ENCODE measurements at regions not wholly inside any gene's neighbourhood (a gene's known extent, or its start where the extent isn't known, plus 50 kb on each side); places are given as distances from the start of the nearest gene placed in this dataset.

DNA sequence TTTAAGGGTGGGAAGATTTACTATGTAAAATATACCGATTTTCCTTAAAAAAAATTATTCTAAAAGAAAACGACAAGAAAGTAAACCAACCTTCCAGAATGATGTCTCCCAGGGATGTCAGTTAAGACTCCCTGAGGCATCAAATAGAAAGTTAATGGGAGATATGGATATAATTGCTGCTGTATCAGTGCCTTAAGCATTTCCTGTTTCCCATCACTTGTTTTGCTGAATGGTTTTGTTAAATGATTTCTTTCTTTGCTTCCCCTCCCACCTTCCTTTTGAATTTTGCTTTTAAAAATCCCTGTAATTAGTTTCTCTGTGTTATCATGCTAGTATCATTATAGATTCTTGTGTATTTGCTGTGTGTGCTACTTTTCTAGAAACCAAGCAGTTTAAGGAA lies 154.3 kb upstream of the CWC22 start:
- Histone ChIP-seq H3K36me3 (ENCODE audit: insufficient read depth, low read depth, low read length) (no peaks in the 10 kb centered on the region), H3K9ac (ENCODE audit: low read depth, low read length) (no peak overlapping the region), H3K9me3 (ENCODE audit: insufficient read depth, low read depth, low read length) (no peaks in the 10 kb centered on the region), H3K27ac (ENCODE audit: low read length) (no peak overlapping the region), H3K27me3 (ENCODE audit: insufficient read depth, low read length) (no peaks in the 10 kb centered on the region), H3K4me3 (ENCODE audit: low read length) (no peak overlapping the region), H3K4me1 (ENCODE audit: insufficient read depth, low read length) (no peaks in the 10 kb centered on the region)

DNA sequence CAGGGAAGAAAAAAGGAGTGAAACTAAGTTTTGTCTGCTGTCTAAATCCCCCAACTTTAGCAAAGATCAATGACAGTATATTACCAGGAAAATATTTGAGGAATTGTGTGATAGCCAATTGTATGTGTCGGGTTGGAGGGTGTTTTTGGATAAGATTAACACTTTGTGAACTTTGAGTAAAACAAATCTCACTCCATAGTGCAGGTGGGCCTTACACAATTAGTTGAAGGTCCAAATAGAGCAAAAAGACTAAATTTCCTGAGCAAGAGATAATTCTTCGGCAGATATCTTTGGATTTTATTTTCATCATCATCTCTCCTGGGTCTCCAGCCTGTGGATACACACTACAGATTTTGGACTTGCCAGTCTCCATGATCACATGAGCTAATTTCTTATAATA lies 152.8 kb upstream of the CWC22 start:
- H3K27ac ChIP-seq (ENCODE audit: low read length) = no peak overlapping the region
- H3K9me3 ChIP-seq (ENCODE audit: insufficient read depth, low read depth, low read length) = no peaks in the 10 kb centered on the region
- H3K4me1 ChIP-seq (ENCODE audit: insufficient read depth, low read length) = no peaks in the 10 kb centered on the region
- H3K9ac ChIP-seq (ENCODE audit: low read depth, low read length) = no peak overlapping the region
- no peak overlapping the region for H3K4me3 ChIP-seq (ENCODE audit: low read length)
- no peaks in the 10 kb centered on the region for H3K36me3 ChIP-seq (ENCODE audit: insufficient read depth, low read depth, low read length)
- H3K27me3 ChIP-seq (ENCODE audit: insufficient read depth, low read length) = no peaks in the 10 kb centered on the region

DNA sequence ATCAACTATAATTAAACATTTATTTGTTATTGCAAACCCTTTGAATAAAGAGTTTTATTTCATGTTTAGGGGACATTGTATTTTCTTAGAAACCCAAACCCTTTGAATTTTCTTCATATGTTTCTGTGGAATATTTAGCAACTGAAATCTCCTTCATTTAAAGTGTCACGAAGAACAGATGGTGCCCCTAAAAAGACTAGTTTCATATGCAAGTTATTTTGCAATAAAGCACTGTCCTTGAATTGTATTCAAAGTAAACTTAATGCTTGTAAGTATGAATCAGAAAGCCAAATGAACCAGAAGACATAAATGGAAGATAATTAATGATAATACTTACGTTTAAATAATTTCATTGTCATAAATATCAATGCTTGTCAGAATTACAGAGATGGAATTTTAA lies 151.9 kb upstream of the CWC22 start:
- no peaks in the 10 kb centered on the region for H3K4me1 ChIP-seq (ENCODE audit: insufficient read depth, low read length)
- no peaks in the 10 kb centered on the region for H3K27me3 ChIP-seq (ENCODE audit: insufficient read depth, low read length)
- no peaks in the 10 kb centered on the region for H3K9me3 ChIP-seq (ENCODE audit: insufficient read depth, low read depth, low read length)
- H3K27ac ChIP-seq (ENCODE audit: low read length) = no peak overlapping the region
- H3K36me3 ChIP-seq (ENCODE audit: insufficient read depth, low read depth, low read length) = no peaks in the 10 kb centered on the region
- H3K4me3 ChIP-seq (ENCODE audit: low read length) = no peak overlapping the region
- H3K9ac ChIP-seq (ENCODE audit: low read depth, low read length) = no peak overlapping the region

DNA sequence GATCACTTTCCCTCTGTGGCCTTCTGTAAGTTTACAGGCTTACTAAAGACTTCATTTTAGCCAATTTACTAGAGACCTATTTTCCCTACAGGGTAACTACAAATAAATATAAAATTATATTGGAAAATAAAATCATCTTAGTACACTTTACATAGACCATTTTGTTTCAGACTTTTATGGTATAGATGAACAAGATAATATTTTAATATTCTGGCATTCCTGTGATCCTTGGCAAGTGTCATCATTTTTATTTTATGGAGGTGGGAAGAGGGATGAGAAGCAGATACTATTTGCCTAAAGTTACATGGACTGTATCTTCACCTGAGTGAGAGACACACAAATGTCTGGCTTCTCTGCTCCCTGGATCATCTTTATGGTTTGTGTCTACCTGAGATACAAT lies 149.6 kb upstream of the CWC22 start:
- no peak overlapping the region for H3K9ac ChIP-seq (ENCODE audit: low read depth, low read length)
- no peak overlapping the region for H3K4me3 ChIP-seq (ENCODE audit: low read length)
- H3K27me3 ChIP-seq (ENCODE audit: insufficient read depth, low read length) = no peaks in the 10 kb centered on the region
- no peaks in the 10 kb centered on the region for H3K9me3 ChIP-seq (ENCODE audit: insufficient read depth, low read depth, low read length)
- H3K27ac ChIP-seq (ENCODE audit: low read length) = no peak overlapping the region
- no peaks in the 10 kb centered on the region for H3K4me1 ChIP-seq (ENCODE audit: insufficient read depth, low read length)
- no peaks in the 10 kb centered on the region for H3K36me3 ChIP-seq (ENCODE audit: insufficient read depth, low read depth, low read length)

DNA sequence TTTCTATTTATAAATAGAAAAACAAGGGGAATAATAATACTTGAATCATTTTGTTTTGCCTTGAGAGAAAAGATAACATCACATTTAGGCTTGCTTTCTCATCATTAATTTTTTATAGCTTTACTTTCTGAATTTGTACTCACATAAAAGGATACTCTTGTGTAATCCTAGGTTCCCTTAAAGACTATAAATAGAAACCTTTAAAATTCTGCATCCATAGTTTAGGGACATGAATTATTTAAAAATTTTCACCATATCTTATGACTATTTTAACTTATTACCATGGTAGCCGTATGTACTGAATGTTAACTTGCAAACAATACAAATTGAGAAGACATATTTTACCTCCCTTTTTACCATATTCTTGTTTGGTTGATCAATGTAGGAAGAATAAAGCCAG lies 143.5 kb upstream of the CWC22 start:
- H3K27me3 ChIP-seq (ENCODE audit: insufficient read depth, low read length) = no peaks in the 10 kb centered on the region
- H3K36me3 ChIP-seq (ENCODE audit: insufficient read depth, low read depth, low read length) = no peaks in the 10 kb centered on the region
- no peak overlapping the region for H3K27ac ChIP-seq (ENCODE audit: low read length)

DNA sequence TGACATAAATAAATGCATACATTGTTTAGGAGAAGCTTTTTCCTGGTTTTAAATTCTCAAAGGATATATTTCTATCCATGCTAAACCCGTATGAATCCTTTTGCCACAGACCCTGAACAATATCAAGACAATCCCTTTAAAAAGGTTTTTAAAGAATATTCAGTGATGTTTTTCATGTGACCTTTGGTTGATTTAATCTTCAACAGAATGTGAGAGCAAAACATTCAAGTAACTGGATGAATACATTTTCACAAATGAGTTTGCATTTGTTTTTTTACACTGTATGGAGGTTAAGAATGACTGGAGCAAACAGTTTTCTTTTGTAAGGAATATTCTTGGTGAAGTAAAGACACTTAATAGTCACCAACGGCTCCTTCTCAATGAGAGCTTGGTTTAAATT lies 139.4 kb upstream of the CWC22 start:
- Histone ChIP-seq H3K4me1 (ENCODE audit: insufficient read depth, low read length) (peaks cover 35% of the 10 kb centered on the region), H3K27me3 (ENCODE audit: insufficient read depth, low read length) (no peaks in the 10 kb centered on the region), H3K36me3 (ENCODE audit: insufficient read depth, low read depth, low read length) (no peaks in the 10 kb centered on the region), H3K9me3 (ENCODE audit: insufficient read depth, low read depth, low read length) (no peaks in the 10 kb centered on the region), H3K9ac (ENCODE audit: low read depth, low read length) (peak overlapping the region; percentile 62), H3K4me3 (ENCODE audit: low read length) (peak overlapping the region; percentile 23; the same call in 1 of the 2 replicates), H3K27ac (ENCODE audit: low read length) (peak overlapping the region; percentile 64)

More for the DNA sequence above, 143.5 kb upstream of the CWC22 start:
- H3K9ac ChIP-seq (ENCODE audit: low read depth, low read length) = no peak overlapping the region
- peaks cover 20% of the 10 kb centered on the region for H3K4me1 ChIP-seq (ENCODE audit: insufficient read depth, low read length)
- no peaks in the 10 kb centered on the region for H3K9me3 ChIP-seq (ENCODE audit: insufficient read depth, low read depth, low read length)
- H3K4me3 ChIP-seq (ENCODE audit: low read length) = no peak overlapping the region

DNA sequence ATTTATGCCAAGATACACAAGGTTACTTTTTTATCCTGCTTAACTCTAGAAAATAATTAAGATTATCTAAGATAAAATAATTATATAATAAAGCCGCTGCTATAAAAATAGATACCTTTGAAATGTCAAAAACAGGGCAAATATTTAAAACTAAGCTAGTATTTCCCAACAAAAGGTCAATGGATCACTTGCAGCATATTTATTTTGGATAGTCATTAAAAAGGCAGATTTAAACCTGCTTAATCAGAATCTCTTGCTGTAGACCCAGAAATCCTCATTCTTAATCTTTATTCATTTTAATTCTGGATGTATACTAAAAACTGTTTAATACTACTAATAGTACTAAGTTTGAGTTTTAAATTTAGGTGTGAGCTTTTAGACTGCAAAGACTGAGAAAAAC lies 139.0 kb upstream of the CWC22 start:
- Histone ChIP-seq H3K9me3 (ENCODE audit: insufficient read depth, low read depth, low read length) (no peaks in the 10 kb centered on the region), H3K27ac (ENCODE audit: low read length) (peak overlapping the region; percentile 64), H3K4me1 (ENCODE audit: insufficient read depth, low read length) (peaks cover 35% of the 10 kb centered on the region), H3K36me3 (ENCODE audit: insufficient read depth, low read depth, low read length) (no peaks in the 10 kb centered on the region), H3K27me3 (ENCODE audit: insufficient read depth, low read length) (no peaks in the 10 kb centered on the region), H3K4me3 (ENCODE audit: low read length) (peak overlapping the region; percentile 23; the same call in 1 of the 2 replicates), H3K9ac (ENCODE audit: low read depth, low read length) (peak overlapping the region; percentile 62)

DNA sequence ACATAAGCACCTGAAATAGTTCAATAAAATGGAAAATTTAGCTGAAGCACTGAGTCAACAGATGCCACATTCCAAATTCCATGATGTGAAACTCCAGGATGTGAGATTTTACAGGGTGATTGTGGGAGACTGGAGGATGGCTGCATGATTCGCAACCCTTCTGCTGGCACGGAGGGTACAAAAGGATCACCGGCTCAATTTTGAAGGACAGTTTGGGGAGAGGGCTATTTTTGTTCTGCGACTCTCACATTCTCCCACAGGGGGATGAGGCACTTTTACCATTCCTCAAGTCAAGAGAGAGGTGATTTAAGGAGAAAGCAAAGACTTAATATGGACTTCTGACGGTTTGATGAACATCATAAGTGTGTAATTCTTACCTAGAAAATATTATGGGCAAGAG lies 138.1 kb upstream of the CWC22 start:
- no peaks in the 10 kb centered on the region for H3K9me3 ChIP-seq (ENCODE audit: insufficient read depth, low read depth, low read length)
- peak overlapping the region; percentile 59 for H3K27ac ChIP-seq (ENCODE audit: low read length)
- H3K36me3 ChIP-seq (ENCODE audit: insufficient read depth, low read depth, low read length) = no peaks in the 10 kb centered on the region
- peak overlapping the region; percentile 29; the same call in 1 of the 2 replicates for H3K9ac ChIP-seq (ENCODE audit: low read depth, low read length)
- H3K27me3 ChIP-seq (ENCODE audit: insufficient read depth, low read length) = no peaks in the 10 kb centered on the region
- H3K4me3 ChIP-seq (ENCODE audit: low read length) = no peak overlapping the region
- H3K4me1 ChIP-seq (ENCODE audit: insufficient read depth, low read length) = peaks cover 35% of the 10 kb centered on the region

DNA sequence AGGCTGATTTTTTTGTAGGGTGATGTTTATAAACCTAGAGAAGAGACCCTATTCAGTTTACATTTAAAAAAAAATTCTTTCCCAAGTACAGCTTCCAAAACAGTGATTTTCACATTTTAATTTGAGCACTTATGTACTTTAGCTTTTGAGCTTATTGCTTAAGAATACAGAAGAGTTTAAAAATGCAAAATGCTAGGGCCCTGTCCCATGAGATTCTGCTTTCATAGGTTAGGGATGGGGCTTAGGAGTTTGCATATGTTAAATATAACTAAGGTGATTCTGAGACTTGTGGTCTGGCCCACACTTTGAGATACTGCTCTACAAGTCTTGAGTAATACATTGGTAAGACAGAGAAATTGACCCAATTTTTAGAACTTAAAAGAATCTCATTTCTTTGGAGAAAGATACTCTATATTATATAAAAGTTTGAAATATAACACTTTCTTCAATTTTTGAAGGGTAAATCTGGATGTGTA lies 137.3 kb upstream of the CWC22 start:
- no peaks in the 10 kb centered on the region for H3K27me3 ChIP-seq (ENCODE audit: insufficient read depth, low read length)
- H3K4me3 ChIP-seq (ENCODE audit: low read length) = no peak overlapping the region
- peaks cover 35% of the 10 kb centered on the region for H3K4me1 ChIP-seq (ENCODE audit: insufficient read depth, low read length)
- no peaks in the 10 kb centered on the region for H3K9me3 ChIP-seq (ENCODE audit: insufficient read depth, low read depth, low read length)
- no peaks in the 10 kb centered on the region for H3K36me3 ChIP-seq (ENCODE audit: insufficient read depth, low read depth, low read length)
- no peak overlapping the region for H3K27ac ChIP-seq (ENCODE audit: low read length)
- no peak overlapping the region for H3K9ac ChIP-seq (ENCODE audit: low read depth, low read length)

DNA sequence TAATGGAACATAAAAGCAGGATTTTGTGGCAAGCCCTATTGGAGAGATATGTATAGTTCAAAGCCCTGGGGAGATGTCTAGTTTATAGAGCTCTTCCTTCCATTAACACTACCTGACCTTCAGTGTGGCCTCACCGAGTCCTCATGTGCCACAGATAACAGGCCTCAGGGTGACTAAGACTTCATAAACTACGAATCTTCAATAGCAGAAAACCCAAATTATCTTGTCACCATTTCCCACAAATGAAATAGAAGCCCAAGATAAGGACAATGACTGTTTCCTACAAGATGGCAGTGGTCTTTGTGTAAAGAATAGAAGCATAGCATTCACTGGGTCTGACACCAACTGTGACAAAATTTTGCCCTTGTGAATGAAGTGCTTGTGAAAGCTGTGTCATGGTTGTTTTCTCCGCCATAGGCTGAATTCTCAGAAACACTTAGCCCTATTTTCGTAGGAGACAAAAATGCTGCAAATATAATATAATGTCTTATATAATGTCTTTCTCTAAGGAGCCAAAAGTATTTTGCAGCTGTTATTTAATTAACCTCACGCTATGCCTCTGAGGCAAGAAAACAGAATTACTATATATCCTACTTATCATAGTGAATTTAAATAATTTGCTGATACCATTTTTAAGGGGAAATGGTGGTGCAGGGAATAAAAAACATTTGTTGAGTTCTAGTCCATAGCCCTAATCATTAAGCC lies 136.7 kb upstream of the CWC22 start:
- no peaks in the 10 kb centered on the region for H3K36me3 ChIP-seq (ENCODE audit: insufficient read depth, low read depth, low read length)
- H3K4me1 ChIP-seq (ENCODE audit: insufficient read depth, low read length) = peaks cover 35% of the 10 kb centered on the region
- H3K4me3 ChIP-seq (ENCODE audit: low read length) = no peak overlapping the region
- H3K9ac ChIP-seq (ENCODE audit: low read depth, low read length) = no peak overlapping the region
- H3K27ac ChIP-seq (ENCODE audit: low read length) = no peak overlapping the region
- no peaks in the 10 kb centered on the region for H3K9me3 ChIP-seq (ENCODE audit: insufficient read depth, low read depth, low read length)
- H3K27me3 ChIP-seq (ENCODE audit: insufficient read depth, low read length) = no peaks in the 10 kb centered on the region

DNA sequence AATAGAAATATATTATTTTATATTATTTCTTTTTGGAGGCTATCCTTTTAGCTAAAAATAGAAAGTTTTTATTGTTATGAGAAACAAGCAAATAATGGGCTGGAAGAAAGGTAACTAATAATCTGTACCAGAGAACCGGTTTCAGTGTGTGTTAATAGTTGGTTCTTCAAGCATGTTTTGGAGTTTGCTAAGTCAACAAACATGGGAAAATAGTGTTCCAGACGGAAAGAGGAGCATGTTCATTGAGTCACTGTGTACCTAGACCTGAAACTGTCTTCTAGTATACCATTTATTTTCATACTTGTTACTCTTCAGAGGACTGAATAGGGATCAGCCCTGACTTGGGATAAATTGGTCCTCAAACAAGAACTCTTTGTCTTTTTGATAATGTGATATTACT lies 134.5 kb upstream of the CWC22 start:
- no peaks in the 10 kb centered on the region for H3K9me3 ChIP-seq (ENCODE audit: insufficient read depth, low read depth, low read length)
- no peak overlapping the region for H3K4me3 ChIP-seq (ENCODE audit: low read length)
- no peaks in the 10 kb centered on the region for H3K36me3 ChIP-seq (ENCODE audit: insufficient read depth, low read depth, low read length)
- peaks cover 23% of the 10 kb centered on the region for H3K4me1 ChIP-seq (ENCODE audit: insufficient read depth, low read length)
- H3K27me3 ChIP-seq (ENCODE audit: insufficient read depth, low read length) = no peaks in the 10 kb centered on the region
- no peak overlapping the region for H3K27ac ChIP-seq (ENCODE audit: low read length)
- H3K9ac ChIP-seq (ENCODE audit: low read depth, low read length) = no peak overlapping the region

DNA sequence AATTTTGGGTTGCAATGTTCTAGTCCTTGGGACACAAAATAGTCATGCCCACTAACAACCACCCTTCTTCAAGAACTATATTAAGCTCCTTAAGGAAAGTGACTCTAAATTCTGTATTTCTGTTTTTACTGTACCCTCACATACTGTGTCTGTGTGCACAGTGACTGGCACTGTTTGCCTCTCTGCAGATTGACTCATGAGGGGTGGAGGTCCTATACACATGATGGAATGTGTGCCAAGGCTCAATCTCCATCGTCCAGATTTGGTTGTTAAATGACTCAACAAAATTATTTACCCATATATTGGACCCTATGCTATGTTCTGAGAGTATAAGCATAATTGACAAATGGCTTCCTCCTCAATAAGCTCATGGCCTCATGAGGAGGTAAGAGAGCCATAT lies 126.6 kb upstream of the CWC22 start:
- Histone ChIP-seq H3K27ac (ENCODE audit: low read length) (no peak overlapping the region), H3K9me3 (ENCODE audit: insufficient read depth, low read depth, low read length) (peaks cover 4% of the 10 kb centered on the region; the same call in 1 of the 2 replicates), H3K4me3 (ENCODE audit: low read length) (no peak overlapping the region), H3K36me3 (ENCODE audit: insufficient read depth, low read depth, low read length) (no peaks in the 10 kb centered on the region), H3K4me1 (ENCODE audit: insufficient read depth, low read length) (peaks cover 19% of the 10 kb centered on the region; the same call in 1 of the 2 replicates), H3K9ac (ENCODE audit: low read depth, low read length) (no peak overlapping the region), H3K27me3 (ENCODE audit: insufficient read depth, low read length) (no peaks in the 10 kb centered on the region)
